CD4-positive, alpha-beta memory T cell (primary cell): ENCODE measurements at regions not wholly inside any gene's neighbourhood (a gene's known extent, or its start where the extent isn't known, plus 50 kb on each side); places are given as distances from the start of the nearest gene placed in this dataset.

Experiments used
- CTCF ChIA-PET: fragments of 350-600 bp; sonication (Branson Sonifier 250); formaldehyde crosslinking; loops from one replicate; lab custom pipeline; 2021; ENCODE audit warnings: inconsistent platforms; ENCODE audit not compliant: partially characterized antibody; lab: Charles Lee
- POLR2A ChIA-PET: fragments of 350-600 bp; sonication (Branson Sonifier 250); formaldehyde crosslinking; loops from one replicate; lab custom pipeline; 2021; ENCODE audit not compliant: partially characterized antibody; lab: Charles Lee
- DNase-seq, 5 donors: peaks; one replicate each; pipeline versions ENCODE4 v3.0.0 to v3.0.0-alpha.2; 2020 to 2022; ENCODE audit warnings: mixed read lengths in 1 of 5
- H3K27ac ChIP-seq: one replicate; pipeline ENCODE4 v1.7.0; 2013; ENCODE audit warnings: low read depth, low read length
- H3K27me3 ChIP-seq: 2 replicates; pipeline ENCODE4 v1.7.0; 2013; ENCODE audit warnings: mild to moderate bottlenecking, low read length, moderate library complexity; ENCODE audit not compliant: insufficient read depth
- H3K36me3 ChIP-seq: 2 replicates; pipeline ENCODE4 v1.7.0; 2013; ENCODE audit warnings: mild to moderate bottlenecking, low read length, moderate library complexity; ENCODE audit not compliant: insufficient read depth
- H3K4me1 ChIP-seq: 2 replicates; pipeline ENCODE4 v1.7.0; 2013; ENCODE audit warnings: mild to moderate bottlenecking, low read length, moderate library complexity; ENCODE audit not compliant: insufficient read depth
- H3K4me3 ChIP-seq, 2 donors: one replicate each; pipeline ENCODE4 v1.7.0; 2013; ENCODE audit warnings: low read length in 2 of 2, mild to moderate bottlenecking in 1 of 2
- H3K9me3 ChIP-seq, 2 donors: one replicate each; pipeline ENCODE4 v1.7.0; 2013; ENCODE audit warnings: low read length in 2 of 2, control low read depth in 1 of 2; ENCODE audit not compliant: control insufficient read depth in 1 of 2
- H3K27ac Mint-ChIP-seq, 7 donors: one replicate each; pipeline ENCODE4 v1.8.0; 2020 to 2021; ENCODE audit warnings: mixed read lengths in 7 of 7, mild to moderate bottlenecking in 6 of 7, inconsistent platforms in 3 of 7, moderate library complexity in 3 of 7
- H3K27me3 Mint-ChIP-seq, 2 donors: one replicate each; pipeline ENCODE4 v1.8.0; 2020 to 2021; ENCODE audit warnings: mixed read lengths in 2 of 2
- H3K36me3 Mint-ChIP-seq, 2 donors: one replicate each; pipeline ENCODE4 v1.8.0; 2020 to 2021; ENCODE audit warnings: mixed read lengths in 2 of 2, inconsistent platforms in 1 of 2, mild to moderate bottlenecking in 1 of 2
- H3K4me1 Mint-ChIP-seq, 4 donors: one replicate each; pipeline ENCODE4 v1.8.0; 2020 to 2021; ENCODE audit warnings: mixed read lengths in 4 of 4, mild to moderate bottlenecking in 1 of 4
- H3K4me3 Mint-ChIP-seq, 8 donors: one replicate each; pipeline ENCODE4 v1.8.0; 2020 to 2021; ENCODE audit warnings: mixed read lengths in 8 of 8, mild to moderate bottlenecking in 7 of 8, moderate library complexity in 6 of 8, inconsistent platforms in 3 of 8
- H3K9me3 Mint-ChIP-seq, 8 donors: one replicate each; pipeline ENCODE4 v1.8.0; 2020 to 2021; ENCODE audit warnings: mixed read lengths in 8 of 8, mild to moderate bottlenecking in 5 of 8, inconsistent platforms in 3 of 8, moderate library complexity in 1 of 8
- intact Hi-C: fragments of 100-400 bp; cut with micrococcal nuclease; formaldehyde crosslinking; loops from one replicate; pipeline ENCODE4 v1.15.1; 2023

- Histone ChIP-seq H3K4me3 (no peak overlapping the region), H3K27ac (no peak overlapping the region), H3K27me3 (no peaks in the 10 kb centered on the region), H3K36me3 (no peaks in the 10 kb centered on the region), H3K4me1 (no peaks in the 10 kb centered on the region), H3K9me3 (no peaks in the 10 kb centered on the region)
- peaks cover 5 to 6% of the 10 kb centered on the region in 2 donors for H3K36me3 Mint-ChIP-seq
- POLR2A ChIA-PET = interaction anchor here (1.1 to 2.9 kb wide), 2 partner anchors 14 to 44 kb away, joined by 5 to 9 read pairs; no protein-coding TSS in a partner anchor
- H3K27me3 Mint-ChIP-seq = peaks cover 3 to 5% of the 10 kb centered on the region in 2 donors
- CTCF ChIA-PET = interaction anchor here (1.1 kb wide), 1 partner anchor 45 kb away, joined by 3 read pairs; no protein-coding TSS in a partner anchor
- DNase-seq = no peak
- peaks cover 0 to 38% (median 25%) of the 10 kb centered on the region in 8 donors for H3K9me3 Mint-ChIP-seq
- intact Hi-C loops = no loop called here
- no peak overlapping the region for H3K27ac Mint-ChIP-seq
- peaks cover 0 to 10% (median 3%) of the 10 kb centered on the region in 4 donors for H3K4me1 Mint-ChIP-seq
- H3K4me3 Mint-ChIP-seq = no peak overlapping the region
Observed at GRCh38 chr3:8371960-8372463, 129.6 kb upstream of the LMCD1 start.

- Histone ChIP-seq H3K27me3 (no peaks in the 10 kb centered on the region), H3K4me1 (no peaks in the 10 kb centered on the region), H3K36me3 (no peaks in the 10 kb centered on the region), H3K27ac (no peak overlapping the region), H3K9me3 (no peaks in the 10 kb centered on the region), H3K4me3 (no peak overlapping the region)
- intact Hi-C loops = no loop called here
- Mint-ChIP-seq H3K36me3 (peaks cover 0 to 2% of the 10 kb centered on the region in 2 donors), H3K27ac (no peak overlapping the region), H3K27me3 (no peaks in the 10 kb centered on the region), H3K9me3 (peaks cover 0 to 11% (median 5%) of the 10 kb centered on the region in 8 donors), H3K4me3 (no peak overlapping the region), H3K4me1 (peaks cover 0 to 4% (median 2%) of the 10 kb centered on the region in 4 donors)
- CTCF ChIA-PET = interaction anchor here (1.6 to 1.7 kb wide), 2 partner anchors 24 to 57 kb away, joined by 4 to 5 read pairs; no protein-coding TSS in a partner anchor
- POLR2A ChIA-PET = interaction anchor here (0.6 kb wide), 1 partner anchor 11 kb away, joined by 4 read pairs; no protein-coding TSS in a partner anchor
- DNase-seq = no peak
Observed at GRCh38 chr3:8380904-8381704, 120.5 kb upstream of the LMCD1 start.

DNA sequence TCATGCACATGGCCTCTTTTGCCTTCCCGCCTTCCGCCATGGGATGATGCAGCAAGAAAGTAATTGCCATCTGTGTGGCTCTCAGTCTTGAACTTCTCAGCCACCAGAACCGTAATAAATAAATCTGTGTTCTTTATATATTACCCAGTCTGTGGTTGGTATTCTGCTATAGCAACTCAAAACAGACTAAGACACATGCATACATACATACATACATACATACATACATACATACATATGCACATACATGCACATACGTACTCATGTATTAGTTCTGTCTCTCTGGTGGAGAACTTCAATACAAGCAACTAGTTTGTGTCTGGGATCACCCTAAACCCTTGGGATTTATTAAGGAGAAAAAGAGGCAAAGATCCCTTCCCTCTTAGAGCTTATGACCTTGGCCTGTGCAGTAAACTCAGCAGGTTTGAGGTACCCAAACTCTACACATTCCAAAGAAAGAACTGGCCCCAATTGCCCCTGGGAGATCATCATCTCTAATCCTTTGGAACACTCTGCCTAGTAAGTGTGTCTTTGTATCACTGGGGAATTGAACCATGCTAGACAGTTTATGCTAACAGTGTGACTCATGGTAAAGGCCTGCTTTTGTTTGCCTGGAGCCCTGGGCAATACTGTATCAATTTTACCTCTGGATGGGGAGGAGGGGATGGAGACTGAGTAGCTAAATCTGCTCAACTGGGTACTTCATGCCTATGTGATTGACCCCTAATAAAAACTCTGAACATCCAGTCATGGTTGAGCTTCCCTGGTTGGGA is 115.6 kb upstream of the LMCD1 start:
- no peaks in the 10 kb centered on the region for H3K27me3 ChIP-seq
- DNase-seq = no peak
- peaks cover 0 to 4% (median under 1%) of the 10 kb centered on the region in 8 donors for H3K9me3 Mint-ChIP-seq
- no peaks in the 10 kb centered on the region for H3K4me1 ChIP-seq
- H3K27ac ChIP-seq = no peak overlapping the region
- ChIA-PET POLR2A (no interaction called here), CTCF (interaction anchor here (1.1 to 2.1 kb wide), 3 partner anchors 31 to 84 kb away, joined by 3 to 5 read pairs (median 5); no protein-coding TSS in a partner anchor)
- H3K36me3 Mint-ChIP-seq = peaks cover 0 to 4% of the 10 kb centered on the region in 2 donors
- no peak overlapping the region for H3K4me3 Mint-ChIP-seq
- H3K9me3 ChIP-seq = no peaks in the 10 kb centered on the region
- H3K4me1 Mint-ChIP-seq = peaks cover 0 to 4% (median 2%) of the 10 kb centered on the region in 4 donors
- H3K27me3 Mint-ChIP-seq = no peaks in the 10 kb centered on the region
- H3K27ac Mint-ChIP-seq = no peak overlapping the region
- intact Hi-C loops = no loop called here
- H3K36me3 ChIP-seq = no peaks in the 10 kb centered on the region
- no peak overlapping the region for H3K4me3 ChIP-seq

- H3K27ac ChIP-seq = no peak overlapping the region
- Mint-ChIP-seq H3K27ac (no peak overlapping the region), H3K4me3 (no peak overlapping the region), H3K4me1 (peaks cover 0 to 3% (median 0%) of the 10 kb centered on the region in 4 donors), H3K36me3 (peaks cover 0 to 4% of the 10 kb centered on the region in 2 donors), H3K9me3 (peaks cover 0 to 6% (median under 1%) of the 10 kb centered on the region in 8 donors), H3K27me3 (no peaks in the 10 kb centered on the region)
- intact Hi-C loops = no loop called here
- H3K27me3 ChIP-seq = no peaks in the 10 kb centered on the region
- ChIA-PET POLR2A (no interaction called here), CTCF (interaction anchor here (1.5 to 2.1 kb wide), 3 partner anchors 30 to 86 kb away, joined by 5 to 6 read pairs (median 5); no protein-coding TSS in a partner anchor)
- no peak overlapping the region for H3K4me3 ChIP-seq
- no peaks in the 10 kb centered on the region for H3K9me3 ChIP-seq
- no peaks in the 10 kb centered on the region for H3K4me1 ChIP-seq
- DNase-seq = no peak
- H3K36me3 ChIP-seq = no peaks in the 10 kb centered on the region
Observed at GRCh38 chr3:8387571-8387970, 114.1 kb upstream of the LMCD1 start.

GRCh38 chr3:8399686-8400085 is 101.9 kb upstream of the LMCD1 start:
- no peaks in the 10 kb centered on the region for H3K36me3 ChIP-seq
- H3K4me3 Mint-ChIP-seq = no peak overlapping the region

DNA sequence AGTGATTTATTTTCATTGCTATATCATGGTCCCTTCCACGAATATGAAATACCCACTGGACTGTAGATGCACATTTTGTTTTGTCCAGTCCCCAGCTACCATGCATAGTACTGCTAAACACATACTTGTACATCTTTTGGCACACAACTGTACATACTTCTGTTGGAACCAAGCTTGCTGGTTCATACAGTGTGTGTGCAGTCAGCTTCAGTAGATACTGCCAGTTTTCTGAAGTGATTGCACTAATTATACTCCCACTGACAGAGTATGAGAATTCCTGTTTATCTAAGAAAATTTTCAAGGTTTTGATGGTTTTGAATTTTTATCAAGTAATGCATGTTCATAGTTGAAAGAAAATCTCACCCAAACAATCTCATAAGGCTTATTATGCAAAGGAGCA is 100.7 kb upstream of the LMCD1 start:
- H3K4me3 Mint-ChIP-seq = no peak overlapping the region
- Histone ChIP-seq H3K4me1 (no peaks in the 10 kb centered on the region), H3K9me3 (no peaks in the 10 kb centered on the region), H3K4me3 (no peak overlapping the region), H3K36me3 (no peaks in the 10 kb centered on the region), H3K27ac (no peak overlapping the region), H3K27me3 (no peaks in the 10 kb centered on the region)
- POLR2A ChIA-PET = no interaction called here
- H3K27me3 Mint-ChIP-seq = peaks cover 0 to 5% of the 10 kb centered on the region in 2 donors
- no peak for DNase-seq
- no peaks in the 10 kb centered on the region for H3K36me3 Mint-ChIP-seq
- peaks cover 0 to 8% (median 3%) of the 10 kb centered on the region in 8 donors for H3K9me3 Mint-ChIP-seq
- peaks cover 0 to 2% (median 0%) of the 10 kb centered on the region in 4 donors for H3K4me1 Mint-ChIP-seq
- intact Hi-C loops = no loop called here
- H3K27ac Mint-ChIP-seq = no peak overlapping the region
- CTCF ChIA-PET = interaction anchor here (1.1 to 3.2 kb wide), 2 partner anchors 16 to 77 kb away, joined by 5 to 11 read pairs; no protein-coding TSS in a partner anchor

More at GRCh38 chr3:8399686-8400085, 101.9 kb upstream of the LMCD1 start:
- Histone ChIP-seq H3K27me3 (no peaks in the 10 kb centered on the region), H3K4me3 (no peak overlapping the region), H3K9me3 (no peaks in the 10 kb centered on the region), H3K27ac (no peak overlapping the region), H3K4me1 (no peaks in the 10 kb centered on the region)
- ChIA-PET CTCF (interaction anchor here (3.2 kb wide), 1 partner anchor 17 kb away, joined by 11 read pairs; no protein-coding TSS in a partner anchor), POLR2A (no interaction called here)
- Mint-ChIP-seq H3K27ac (no peak overlapping the region), H3K27me3 (peaks cover 0 to 5% of the 10 kb centered on the region in 2 donors), H3K36me3 (no peaks in the 10 kb centered on the region), H3K4me1 (peaks cover 0 to 2% (median 0%) of the 10 kb centered on the region in 4 donors), H3K9me3 (peaks cover 0 to 7% (median 1%) of the 10 kb centered on the region in 8 donors)
- intact Hi-C loops = no loop called here
- DNase-seq = no peak
